Non-pigmented ciliary epithelial cell (primary cell): ENCODE measurements at regions not wholly inside any gene's neighbourhood (a gene's known extent, or its start where the extent isn't known, plus 50 kb on each side); places are given as distances from the start of the nearest gene placed in this dataset.

Experiments
- DNase-seq: peaks from one replicate; pipeline ENCODE4 v3.0.0-alpha.2; 2010; ENCODE audit warnings: low read depth

DNA sequence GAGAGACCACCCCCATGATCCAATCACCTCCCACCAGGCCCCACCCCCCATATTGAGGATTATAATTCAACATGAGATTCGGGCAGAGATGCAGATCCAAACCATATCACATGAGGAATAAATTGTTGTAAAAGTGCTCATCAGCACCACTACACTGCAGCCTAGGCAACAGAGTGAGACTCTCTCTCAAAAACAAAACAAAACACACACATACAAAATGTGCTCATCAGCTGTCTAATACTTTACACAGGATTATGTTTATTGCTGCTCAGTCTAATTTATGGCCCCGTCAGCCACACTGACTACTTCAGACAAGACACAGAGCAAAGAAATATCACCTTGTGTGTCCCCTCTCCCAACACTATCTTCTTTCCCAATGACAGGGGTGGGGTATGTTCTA, 72.9 kb upstream of the PPM1J start:
- no peak for DNase-seq

GRCh38 chr1:112783059-112783458, 67.9 kb upstream of the PPM1J start:
- no peak for DNase-seq

DNA sequence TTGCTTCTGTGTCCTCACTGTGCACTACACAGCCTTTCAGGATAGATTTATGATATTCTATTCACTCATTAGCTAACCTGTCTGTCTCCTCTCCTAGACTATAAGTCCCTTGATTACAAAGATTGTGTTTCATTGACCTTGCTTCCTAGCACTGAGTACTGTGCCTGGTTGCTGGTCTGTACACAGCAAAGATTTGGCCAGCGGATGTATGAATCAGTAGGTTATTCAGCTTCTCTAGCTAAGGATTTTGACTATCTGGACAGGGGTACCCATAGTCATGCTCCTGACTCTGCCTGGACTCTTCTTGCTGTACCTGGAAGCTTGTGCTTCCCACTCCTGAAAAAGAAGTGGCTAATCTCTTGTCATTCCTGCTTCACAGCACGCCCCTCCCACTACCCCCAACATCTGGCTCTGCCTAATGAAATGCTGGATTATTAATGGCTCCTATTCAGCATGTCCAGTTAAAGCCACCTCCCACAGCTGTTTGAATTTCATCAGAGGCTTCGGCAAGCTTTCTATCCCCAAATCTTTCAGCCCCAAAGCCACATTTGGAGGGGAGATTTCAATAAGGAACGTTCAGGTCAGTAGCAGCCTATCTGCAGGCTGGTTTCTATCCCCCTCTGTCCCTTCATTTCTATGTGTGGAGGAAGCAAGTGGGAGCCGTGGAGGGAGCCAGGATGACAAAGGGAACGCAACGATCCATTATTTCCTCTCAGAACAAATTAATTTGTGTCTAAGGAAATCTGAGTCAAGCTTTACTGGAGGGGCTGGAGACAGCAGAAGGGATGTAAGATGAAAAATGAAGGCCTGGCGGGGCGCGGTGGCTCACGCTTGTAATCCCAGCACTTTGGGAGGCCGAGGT, 64.8 kb upstream of the PPM1J start:
- no peak for DNase-seq

GRCh38 chr1:112778137-112778536, 63.0 kb upstream of the PPM1J start:
- no peak for DNase-seq

GRCh38 chr1:112776688-112777087, 61.6 kb upstream of the PPM1J start:
- no peak for DNase-seq

DNA sequence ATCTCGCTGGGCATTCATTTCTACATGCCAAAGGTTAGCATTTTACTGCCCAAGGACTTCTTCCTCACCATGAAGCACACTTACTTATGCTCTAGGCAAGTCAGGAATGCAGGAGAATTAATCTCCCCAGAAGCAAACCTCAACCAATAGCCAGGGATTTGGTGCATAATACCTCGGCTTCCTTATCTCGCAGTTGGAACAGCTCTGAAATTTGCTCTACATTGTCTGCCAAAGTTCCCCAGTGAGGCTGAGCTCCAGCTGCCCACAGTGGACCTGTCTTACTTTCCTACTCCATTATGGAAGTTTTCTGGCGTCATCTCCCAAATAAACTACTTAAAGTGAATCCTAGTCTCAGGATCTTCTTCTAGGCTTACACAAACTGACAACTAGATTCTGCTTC, 57.6 kb upstream of the PPM1J start:
- no peak for DNase-seq

GRCh38 chr1:112770724-112771123, 55.6 kb upstream of the PPM1J start:
- no peak for DNase-seq

DNA sequence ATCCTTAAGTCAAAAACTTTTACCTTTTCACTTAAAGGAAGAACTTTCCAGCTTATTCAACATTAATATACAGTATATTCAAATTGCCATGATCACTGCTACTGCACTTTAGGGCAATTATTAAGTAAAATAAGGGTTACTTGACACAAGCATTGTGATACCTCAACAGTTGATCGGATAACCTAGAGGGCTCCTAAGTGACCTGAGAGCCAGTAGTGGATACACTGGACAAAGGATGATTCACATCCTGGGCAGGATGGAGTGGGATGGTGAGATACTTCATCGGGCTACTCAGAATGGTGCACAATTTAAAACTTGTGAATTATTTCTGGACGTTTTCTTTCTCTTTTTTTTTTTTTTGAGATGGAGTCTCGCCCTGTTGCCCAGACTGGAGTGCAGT, 54.5 kb upstream of the PPM1J start:
- no peak for DNase-seq

- DNase-seq: no peak
These were observed 52.5 kb upstream of the PPM1J start for GRCh38 chr1:112767646-112768045.
